Osteoblast (primary cell): ENCODE measurements at regions not wholly inside any gene's neighbourhood (a gene's known extent, or its start where the extent isn't known, plus 50 kb on each side); places are given as distances from the start of the nearest gene placed in this dataset.

Experiments used
- DNase-seq: peaks from one replicate; pipeline ENCODE4 v3.0.0; 2011; ENCODE audit warnings: low spot score, mixed read lengths; ENCODE audit not compliant: insufficient read length; ENCODE audit errors: missing footprints
- H2AFZ ChIP-seq: 2 replicates; pipeline ENCODE4 v1.6.0; 2011; ENCODE audit warnings: mild to moderate bottlenecking, low read length
- H3K27ac ChIP-seq: 2 replicates; pipeline ENCODE4 v1.5.1; 2011; ENCODE audit warnings: mild to moderate bottlenecking, low read depth, low read length, moderate library complexity
- H3K27me3 ChIP-seq: 2 replicates; pipeline ENCODE4 v1.6.0; 2012; ENCODE audit warnings: mild to moderate bottlenecking, control low read depth, inconsistent platforms, low read length, moderate library complexity; ENCODE audit not compliant: insufficient read depth
- H3K36me3 ChIP-seq: 2 replicates; pipeline ENCODE4 v1.5.1; 2011; ENCODE audit warnings: mild to moderate bottlenecking, low read length, control low read depth, moderate library complexity; ENCODE audit not compliant: insufficient read depth
- H3K4me1 ChIP-seq: 2 replicates; pipeline ENCODE4 v1.5.1; 2011; ENCODE audit warnings: mild to moderate bottlenecking, low read length, control low read depth, moderate library complexity; ENCODE audit not compliant: insufficient read depth
- H3K4me2 ChIP-seq: 2 replicates; pipeline ENCODE4 v1.6.0; 2011; ENCODE audit warnings: mild to moderate bottlenecking, low read length; ENCODE audit not compliant: insufficient read depth
- H3K4me3 ChIP-seq: fragments of 200-600 bp; sonication (generic); 3 replicates; pipeline ENCODE4 v1.5.1; 2012; ENCODE audit warnings: mild to moderate bottlenecking, low read length, inconsistent platforms; ENCODE audit not compliant: insufficient read depth
- H3K79me2 ChIP-seq: 2 replicates; pipeline ENCODE4 v1.6.0; 2012; ENCODE audit warnings: mild to moderate bottlenecking, low read length, control low read depth, inconsistent platforms; ENCODE audit not compliant: insufficient read depth
- H3K9me3 ChIP-seq: 2 replicates; pipeline ENCODE4 v1.5.1; 2011; ENCODE audit warnings: low read depth, low read length, control low read depth
- H4K20me1 ChIP-seq: 2 replicates; pipeline ENCODE4 v1.6.0; 2012; ENCODE audit warnings: mild to moderate bottlenecking, low read length, control low read depth; ENCODE audit not compliant: insufficient read depth
- CTCF ChIP-seq: IDR thresholded peaks from 2 replicates; pipeline ENCODE4 v1.5.1; 2011; ENCODE audit warnings: mild to moderate bottlenecking, low read depth, low read length, moderate library complexity; ENCODE audit errors: extremely low read depth

- no peak overlapping the region for H3K27ac ChIP-seq
- no peaks in the 10 kb centered on the region for H3K4me1 ChIP-seq
- no peaks in the 10 kb centered on the region for H3K79me2 ChIP-seq
- peaks cover 2% of the 10 kb centered on the region for H3K9me3 ChIP-seq
- H3K4me3 ChIP-seq, result no peak overlapping the region
- H4K20me1 ChIP-seq, result no peaks in the 10 kb centered on the region
- H2AFZ ChIP-seq, result no peak overlapping the region
- no peak for DNase-seq
- H3K4me2 ChIP-seq, result no peak overlapping the region
- H3K27me3 ChIP-seq, result no peaks in the 10 kb centered on the region
- no peaks in the 10 kb centered on the region for H3K36me3 ChIP-seq
- TF ChIP-seq CTCF, result no peak
Measured at GRCh38 chr16:52597073-52597771, 50.3 kb upstream of the TOX3 start.
